Prostate gland (tissue), 2 donors: ENCODE measurements at regions not wholly inside any gene's neighbourhood (a gene's known extent, or its start where the extent isn't known, plus 50 kb on each side); places are given as distances from the start of the nearest gene placed in this dataset.

ENCODE experiments used
- DNase-seq: peaks from one replicate; pipeline ENCODE4 v3.0.0-alpha.2; 2019; ENCODE audit warnings: low spot score
- H3K27ac ChIP-seq, 2 donors: fragments of 200-600 bp; sonication (generic); 2 replicates each; pipeline ENCODE4 v1.5.1; 2017 to 2019
- H3K27me3 ChIP-seq: fragments of 200-600 bp; sonication (generic); replicated peaks from 2 replicates; pipeline ENCODE4 v1.5.1; 2019; ENCODE audit not compliant: insufficient read depth
- H3K36me3 ChIP-seq, 2 donors: fragments of 200-600 bp; sonication (generic); 1 replicate in 1 of 2; 2 replicates in 1 of 2; pipeline versions ENCODE4 v1.5.1 to v1.8.1; 2017 to 2019
- H3K4me1 ChIP-seq: fragments of 200-600 bp; sonication (generic); replicated peaks from 2 replicates; pipeline ENCODE4 v1.5.1; 2019
- H3K4me3 ChIP-seq, 2 donors: fragments of 200-600 bp; sonication (generic); 2 replicates each; pipeline ENCODE4 v1.5.1; 2017 to 2019
- H3K9me3 ChIP-seq: fragments of 200-600 bp; sonication (generic); 2 replicates; pipeline ENCODE4 v1.5.1; 2017
- CTCF ChIP-seq, 4 experiments: fragments of 200-600 bp in 2 of 4; fragments of 450-650 bp in 2 of 4; sonication (generic) in 2 of 4; IDR thresholded peaks; 1 replicate in 3 of 4; 2 replicates in 1 of 4; pipeline ENCODE4 v1.5.1; 2016 to 2019; ENCODE audit warnings: antibody characterized with exemption in 4 of 4, mild to moderate bottlenecking in 2 of 4, moderate library complexity in 2 of 4
- POLR2A ChIP-seq: fragments of 450-650 bp; IDR thresholded peaks from one replicate; pipeline ENCODE4 v1.6.1; 2016; ENCODE audit warnings: antibody characterized with exemption, mild to moderate bottlenecking
- POLR2AphosphoS5 ChIP-seq: sonication (generic); formaldehyde crosslinking; IDR thresholded peaks from one replicate; pipeline ENCODE4 v1.6.1; 2017; ENCODE audit warnings: antibody characterized with exemption
- WGBS: methylation state at CpG from one replicate; pipeline ENCODE4 v1.1.5; 2018; 5-methylcytosine and 5-hydroxymethylcytosine counted together
- intact Hi-C: fragments of 100-400 bp; cut with DNase I; formaldehyde crosslinking; loops from one replicate; pipeline ENCODE4 v1.14.2; 2022

GRCh38 chr6:126926926-126927325 is 191.5 kb upstream of the RSPO3 start:
- DNase-seq: no peak
- H3K9me3 ChIP-seq: no peaks in the 10 kb centered on the region
- no peak overlapping the region for H3K27ac ChIP-seq
- no peaks in the 10 kb centered on the region for H3K36me3 ChIP-seq
- no peaks in the 10 kb centered on the region for H3K4me1 ChIP-seq
- H3K4me3 ChIP-seq: no peak overlapping the region
- WGBS: 28% methylated on average over 3 of the region's 3 CpGs
- TF ChIP-seq POLR2A (no peak), CTCF (IDR thresholded peaks at IDR 0.05) (no peak), POLR2AphosphoS5 (no peak)
- intact Hi-C loops: no loop called here
- no peaks in the 10 kb centered on the region for H3K27me3 ChIP-seq

- WGBS: 75% methylated on average over 4 of the region's 4 CpGs
- TF ChIP-seq CTCF (IDR thresholded peaks at IDR 0.05) (no peak), POLR2A (no peak), POLR2AphosphoS5 (no peak)
- no peak for DNase-seq
- Histone ChIP-seq H3K9me3 (no peaks in the 10 kb centered on the region), H3K4me3 (no peak overlapping the region), H3K4me1 (no peaks in the 10 kb centered on the region), H3K36me3 (no peaks in the 10 kb centered on the region), H3K27me3 (no peaks in the 10 kb centered on the region), H3K27ac (no peak overlapping the region)
- intact Hi-C loops: no loop called here
Measured at GRCh38 chr6:126927841-126928240, 190.6 kb upstream of the RSPO3 start.

- no peaks in the 10 kb centered on the region for H3K36me3 ChIP-seq
- H3K9me3 ChIP-seq: no peaks in the 10 kb centered on the region
- H3K4me1 ChIP-seq: no peaks in the 10 kb centered on the region
- no peaks in the 10 kb centered on the region for H3K27me3 ChIP-seq
- H3K27ac ChIP-seq: no peak overlapping the region
- no peak for TF ChIP-seq POLR2A
- TF ChIP-seq CTCF (IDR thresholded peaks at IDR 0.05): no peak
- no peak for TF ChIP-seq POLR2AphosphoS5
- no peak overlapping the region for H3K4me3 ChIP-seq
- intact Hi-C loops: no loop called here
- no peak for DNase-seq
Measured at GRCh38 chr6:126937426-126937825, 181.0 kb upstream of the RSPO3 start.

GRCh38 chr6:126939784-126940183 is 178.7 kb upstream of the RSPO3 start:
- no peak for DNase-seq
- TF ChIP-seq POLR2AphosphoS5: no peak
- TF ChIP-seq CTCF (IDR thresholded peaks at IDR 0.05): no peak
- no peak for TF ChIP-seq POLR2A

GRCh38 chr6:126941751-126942150 is 176.7 kb upstream of the RSPO3 start:
- DNase-seq: no peak
- no peak for TF ChIP-seq POLR2AphosphoS5
- TF ChIP-seq CTCF (IDR thresholded peaks at IDR 0.05): no peak
- no peak for TF ChIP-seq POLR2A
- no peaks in the 10 kb centered on the region for H3K27me3 ChIP-seq
- no peaks in the 10 kb centered on the region for H3K4me1 ChIP-seq
- H3K9me3 ChIP-seq: no peaks in the 10 kb centered on the region
- intact Hi-C loops: no loop called here
- WGBS: 93% methylated on average over 1 of the region's 1 CpG
- no peak overlapping the region for H3K4me3 ChIP-seq
- no peak overlapping the region for H3K27ac ChIP-seq
- H3K36me3 ChIP-seq: no peaks in the 10 kb centered on the region

More at GRCh38 chr6:126939784-126940183, 178.7 kb upstream of the RSPO3 start:
- WGBS: 86% methylated on average over 3 of the region's 3 CpGs
- Histone ChIP-seq H3K4me1 (no peaks in the 10 kb centered on the region), H3K27me3 (no peaks in the 10 kb centered on the region), H3K9me3 (no peaks in the 10 kb centered on the region), H3K36me3 (no peaks in the 10 kb centered on the region), H3K4me3 (no peak overlapping the region), H3K27ac (no peak overlapping the region)
- intact Hi-C loops: no loop called here
